HG02981 (cell line): ENCODE measurements at regions not wholly inside any gene's neighbourhood (a gene's known extent, or its start where the extent isn't known, plus 50 kb on each side); places are given as distances from the start of the nearest gene placed in this dataset.

ENCODE experiments used
- ATAC-seq: cut with Tn5 transposase; IDR thresholded peaks from one replicate; pipeline ENCODE4 v1.9.1; 2021; ENCODE audit warnings: mild to moderate bottlenecking, moderate library complexity; ENCODE audit not compliant: unreplicated experiment

GRCh38 chr20:52289956-52290565 lies 98.5 kb upstream of the ZFP64 start:
- no peak for ATAC-seq

GRCh38 chr20:52280407-52280806 lies 88.8 kb upstream of the ZFP64 start:
- ATAC-seq, result no peak

- ATAC-seq, result no peak
Observed at GRCh38 chr20:52279706-52280105, 88.1 kb upstream of the ZFP64 start.

- ATAC-seq, result no peak
Observed at GRCh38 chr20:52275181-52275691, 83.7 kb upstream of the ZFP64 start.

GRCh38 chr20:52270696-52271095 lies 79.1 kb upstream of the ZFP64 start:
- no peak for ATAC-seq

- ATAC-seq, result no peak
Observed at GRCh38 chr20:52270001-52270606, 78.5 kb upstream of the ZFP64 start.

GRCh38 chr20:52269321-52269720 lies 77.7 kb upstream of the ZFP64 start:
- ATAC-seq, result no peak

GRCh38 chr20:52268184-52268749 lies 76.7 kb upstream of the ZFP64 start:
- no peak for ATAC-seq

GRCh38 chr20:52267418-52267817 lies 75.8 kb upstream of the ZFP64 start:
- no peak for ATAC-seq

GRCh38 chr20:52263757-52264156 lies 72.2 kb upstream of the ZFP64 start:
- ATAC-seq, result no peak

- no peak for ATAC-seq
Observed at GRCh38 chr20:52261792-52262191, 70.2 kb upstream of the ZFP64 start.

GRCh38 chr20:52259295-52259694 lies 67.7 kb upstream of the ZFP64 start:
- ATAC-seq, result no peak

GRCh38 chr20:52256454-52256853 lies 64.9 kb upstream of the ZFP64 start:
- ATAC-seq, result no peak

- no peak for ATAC-seq
Observed at GRCh38 chr20:52252664-52253063, 61.1 kb upstream of the ZFP64 start.

- ATAC-seq, result no peak
Observed at GRCh38 chr20:52251827-52252226, 60.2 kb upstream of the ZFP64 start.

GRCh38 chr20:52251136-52251700 lies 59.6 kb upstream of the ZFP64 start:
- no peak for ATAC-seq

- no peak for ATAC-seq
Observed at GRCh38 chr20:52247548-52247947, 56.0 kb upstream of the ZFP64 start.

GRCh38 chr20:52246366-52246765 lies 54.8 kb upstream of the ZFP64 start:
- no peak for ATAC-seq

- no peak for ATAC-seq
Observed at GRCh38 chr20:52244702-52245101, 53.1 kb upstream of the ZFP64 start.

- no peak for ATAC-seq
Observed at GRCh38 chr20:52242237-52243230, 51.0 kb upstream of the ZFP64 start.
